NCI-H526 treated with DMSO at 0.1 percent for 48 hours (cell line): ENCODE measurements at regions not wholly inside any gene's neighbourhood (a gene's known extent, or its start where the extent isn't known, plus 50 kb on each side); places are given as distances from the start of the nearest gene placed in this dataset.

Source experiments
- DNase-seq: peaks from one replicate; lab custom pipeline; 2025; lab: John Stamatoyannopoulos, UW

DNA sequence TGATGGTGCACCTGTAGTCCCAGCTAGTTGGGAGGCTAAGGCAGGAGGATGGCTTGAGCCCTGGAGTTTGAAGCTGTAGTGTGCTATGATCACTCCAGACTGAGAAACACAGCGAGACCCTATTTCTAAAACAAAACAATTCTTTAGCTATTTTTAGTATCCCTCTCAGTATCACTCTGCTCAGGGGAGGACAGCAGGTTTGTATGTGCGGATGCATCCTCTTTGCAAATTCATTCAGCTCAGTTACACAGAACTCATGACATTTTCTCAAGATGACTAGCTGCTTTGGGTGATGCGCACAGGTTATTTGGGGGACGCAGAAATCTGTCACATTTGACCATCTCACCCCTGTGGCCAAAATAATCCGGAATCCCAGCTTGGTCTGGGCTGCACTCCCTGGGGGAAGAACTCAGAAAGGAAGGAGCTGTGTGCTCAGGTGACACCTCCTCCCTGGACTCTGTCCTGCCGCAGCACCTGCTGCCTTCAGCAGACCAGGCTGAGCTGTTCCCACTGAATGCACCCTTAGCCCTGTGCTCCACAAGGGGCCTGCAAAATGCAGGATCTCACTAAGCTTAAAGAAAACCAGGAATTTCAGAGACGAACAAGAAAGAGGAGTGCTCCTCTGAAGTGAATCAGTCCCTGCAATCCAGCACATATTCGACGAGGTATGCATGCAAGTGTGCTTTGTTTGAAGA, 89.5 kb upstream of the PGBD5 start:
- DNase-seq, result no peak

- DNase-seq, result no peak
Measured at GRCh38 chr1:230510496-230510895, 84.4 kb upstream of the PGBD5 start.

DNA sequence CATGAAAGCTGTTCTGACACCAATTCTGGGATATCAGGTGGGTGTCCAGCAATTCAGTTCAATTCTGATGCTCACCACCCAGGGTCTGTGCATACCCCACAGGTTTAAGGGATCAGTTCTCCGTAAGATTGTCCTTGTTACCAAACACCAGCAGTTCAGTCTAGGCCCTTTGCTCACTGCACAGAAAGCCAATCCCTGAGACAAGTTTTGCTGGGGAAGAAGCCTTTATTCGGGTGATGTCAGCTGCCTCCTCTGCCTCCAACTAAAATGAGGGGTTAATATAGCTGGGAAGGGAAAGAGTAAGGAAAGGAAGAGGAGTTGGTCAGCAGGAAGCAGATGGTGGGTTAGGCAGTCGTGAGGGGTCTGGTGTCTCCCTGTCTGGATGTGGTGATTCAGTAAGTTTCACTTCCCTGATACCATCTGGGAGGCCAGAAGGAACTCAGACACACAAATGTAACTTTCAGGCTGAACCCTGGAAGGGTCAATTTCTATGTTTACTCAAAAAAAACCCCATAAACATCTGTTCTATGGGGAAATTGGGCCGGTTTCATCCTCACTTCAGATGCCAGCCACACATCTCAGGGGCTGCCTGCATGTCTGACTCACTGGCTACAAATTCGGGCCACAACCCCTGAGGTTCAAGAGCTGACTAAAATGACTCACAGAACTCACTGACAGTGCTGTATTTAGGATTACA, 83.3 kb upstream of the PGBD5 start:
- no peak for DNase-seq

- DNase-seq, result peak; percentile 90
Measured at GRCh38 chr1:230507666-230508402, 81.7 kb upstream of the PGBD5 start.

DNA sequence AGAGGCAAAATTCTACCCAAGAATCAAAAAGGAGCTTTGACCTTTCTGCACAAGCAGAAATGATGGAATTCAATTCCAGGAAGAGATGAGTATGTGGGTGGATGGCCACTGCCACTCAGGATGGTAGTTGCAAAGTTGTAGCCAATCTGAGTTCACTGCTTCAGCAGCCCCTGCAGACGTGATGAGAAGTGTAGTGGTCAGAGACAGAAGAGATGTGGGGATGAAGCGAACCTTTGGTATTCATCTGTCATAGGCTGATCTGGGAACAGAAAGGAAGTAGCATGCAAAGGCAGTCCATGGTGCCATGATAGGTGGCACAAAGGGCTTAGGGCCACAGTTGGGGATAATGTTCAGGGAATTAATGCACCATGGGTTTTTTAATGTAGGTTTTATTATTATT, 81.1 kb upstream of the PGBD5 start:
- DNase-seq, result no peak

GRCh38 chr1:230506451-230506850, 80.3 kb upstream of the PGBD5 start:
- DNase-seq, result no peak

DNA sequence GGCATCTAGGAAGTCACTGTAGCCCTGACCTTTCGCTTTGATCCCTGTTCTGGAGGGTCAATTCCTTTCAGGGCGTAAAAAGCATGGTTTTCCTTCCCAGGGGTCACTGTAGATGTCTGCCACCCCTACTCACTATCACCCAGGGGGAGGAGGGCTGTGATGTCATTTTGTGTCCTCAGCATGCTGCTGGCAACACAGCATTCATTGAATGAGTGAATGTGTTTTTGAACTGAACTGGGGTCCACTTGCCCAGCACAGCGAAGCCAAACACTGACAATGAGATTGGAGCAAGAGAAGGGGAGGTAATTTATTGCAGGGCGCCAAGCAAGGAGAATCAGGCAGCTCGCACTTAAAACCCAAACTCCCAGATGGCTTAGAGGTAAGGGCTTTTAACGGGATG, 78.2 kb upstream of the PGBD5 start:
- no peak for DNase-seq

DNA sequence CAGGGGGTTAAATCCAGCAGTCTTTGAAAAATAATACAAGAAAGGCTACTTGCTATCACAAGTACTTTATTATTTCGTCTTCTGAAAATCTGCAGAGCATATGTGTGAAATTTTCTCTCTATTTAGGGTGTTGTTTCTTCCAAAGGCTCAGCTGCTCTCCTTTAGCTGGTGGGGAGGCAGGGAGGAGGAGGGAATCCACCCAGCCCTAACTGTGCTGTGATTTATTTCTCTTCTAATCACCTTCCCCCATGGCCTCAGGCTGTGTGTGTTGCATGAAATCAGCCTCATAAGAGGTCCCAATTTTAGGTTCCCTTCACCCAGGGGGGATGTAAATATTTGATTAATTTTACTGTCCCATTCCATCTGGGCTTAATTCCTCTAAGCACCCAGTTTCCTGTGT, 77.6 kb upstream of the PGBD5 start:
- no peak for DNase-seq

GRCh38 chr1:230502996-230503395, 76.9 kb upstream of the PGBD5 start:
- no peak for DNase-seq

DNA sequence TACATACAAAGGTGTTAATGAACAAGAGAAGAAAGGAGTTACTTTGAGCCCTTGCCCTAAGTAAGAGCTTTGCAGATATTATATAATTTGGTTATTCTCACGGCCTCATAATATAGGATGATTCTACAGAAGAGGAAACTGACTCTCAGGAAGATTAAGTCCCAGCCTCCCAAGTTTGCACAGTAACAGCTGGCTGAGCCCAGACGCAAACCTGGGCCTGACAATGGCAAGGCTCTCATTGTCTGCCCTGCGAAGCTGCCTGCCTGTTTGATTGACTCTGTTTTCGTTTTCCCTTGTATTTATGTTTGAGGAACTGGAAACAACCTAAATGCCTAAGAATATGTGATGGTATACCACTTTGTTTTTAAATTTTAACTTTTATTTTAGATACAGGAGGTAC, 76.2 kb upstream of the PGBD5 start:
- DNase-seq, result no peak

- DNase-seq, result no peak
Measured at GRCh38 chr1:230501849-230502248, 75.7 kb upstream of the PGBD5 start.

- DNase-seq, result no peak
Measured at GRCh38 chr1:230501242-230501641, 75.1 kb upstream of the PGBD5 start.

DNA sequence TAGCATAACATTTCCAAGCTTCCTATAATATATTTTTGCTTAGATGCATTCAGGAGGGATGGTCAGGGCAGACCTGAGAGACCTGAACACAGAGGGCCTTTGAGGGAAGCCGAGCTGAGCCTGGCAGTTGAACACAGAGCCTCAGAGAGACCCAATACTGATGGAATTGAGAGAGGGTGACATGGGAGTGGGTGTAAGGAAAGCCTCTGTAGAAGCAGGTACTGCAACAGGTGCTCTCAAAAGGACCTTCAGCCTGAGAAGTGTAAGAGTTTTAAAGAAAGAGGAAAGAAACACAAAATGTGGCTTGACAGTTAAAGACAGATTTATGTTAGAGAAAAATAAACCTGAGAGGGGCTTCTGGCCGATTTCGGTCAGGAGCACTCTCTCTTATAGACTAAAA, 73.9 kb upstream of the PGBD5 start:
- DNase-seq, result no peak

DNA sequence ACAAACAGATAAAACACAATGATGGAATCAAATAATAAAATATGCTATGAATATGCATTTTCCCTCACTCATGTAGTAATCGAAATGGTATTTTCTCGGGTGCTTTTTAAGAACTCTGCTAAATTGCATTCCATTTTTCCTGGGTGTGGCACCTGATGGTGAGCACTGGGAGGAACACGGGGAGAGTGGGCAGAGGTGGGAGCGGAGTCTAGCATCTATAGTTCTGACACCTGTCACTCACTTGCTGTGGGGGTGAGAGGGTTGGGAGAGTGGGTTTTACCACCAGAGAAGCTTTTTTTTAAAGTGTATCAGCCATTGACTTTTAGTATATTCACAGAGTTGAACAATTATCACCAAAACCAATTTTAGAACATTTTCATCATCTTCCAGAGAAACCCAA, 73.4 kb upstream of the PGBD5 start:
- DNase-seq, result no peak

GRCh38 chr1:230498704-230499103, 72.6 kb upstream of the PGBD5 start:
- DNase-seq, result no peak

DNA sequence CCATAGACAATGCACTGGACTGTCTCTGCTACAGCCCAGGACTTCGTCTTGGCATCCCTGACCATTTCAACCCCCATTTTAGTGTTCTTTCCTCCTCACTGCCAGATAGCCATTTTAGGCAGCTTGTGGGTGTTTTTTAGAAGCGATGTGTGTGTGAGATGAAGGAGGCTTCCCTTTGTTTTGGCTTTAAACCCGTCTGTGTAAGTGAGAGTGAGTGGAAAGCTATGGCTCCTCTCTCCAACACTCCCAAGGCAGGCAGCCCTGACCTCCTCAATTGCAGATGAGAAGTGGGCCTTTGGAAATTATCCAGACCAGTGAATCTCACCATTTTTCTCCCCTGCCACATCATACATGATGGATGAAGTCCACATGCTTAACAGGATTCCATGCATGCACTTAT, 70.3 kb upstream of the PGBD5 start:
- no peak for DNase-seq

DNA sequence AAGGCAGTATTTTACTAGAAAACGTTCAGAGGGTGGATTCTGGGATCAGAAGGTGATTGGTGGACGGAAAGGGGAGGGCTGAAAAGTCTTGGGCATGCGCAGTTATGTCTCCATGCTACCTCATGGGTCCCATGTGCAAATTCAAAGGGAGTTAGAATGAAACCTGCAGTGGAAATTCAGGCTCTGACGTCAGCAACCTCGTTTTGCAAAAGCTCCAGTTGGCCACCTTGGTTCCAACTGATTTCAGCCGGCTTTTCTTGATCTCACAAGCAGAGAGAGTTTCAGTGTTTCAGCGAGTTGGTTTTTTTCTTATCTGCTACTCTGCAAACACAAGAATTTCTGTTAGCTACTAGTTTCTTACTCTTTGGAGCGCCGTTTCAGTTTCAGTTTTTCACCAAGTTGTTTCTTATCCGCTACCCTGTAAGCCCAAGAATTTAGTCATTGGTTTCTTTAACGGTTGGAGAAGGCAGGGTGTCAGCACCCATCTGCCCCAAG, 69.8 kb upstream of the PGBD5 start:
- DNase-seq, result no peak

DNA sequence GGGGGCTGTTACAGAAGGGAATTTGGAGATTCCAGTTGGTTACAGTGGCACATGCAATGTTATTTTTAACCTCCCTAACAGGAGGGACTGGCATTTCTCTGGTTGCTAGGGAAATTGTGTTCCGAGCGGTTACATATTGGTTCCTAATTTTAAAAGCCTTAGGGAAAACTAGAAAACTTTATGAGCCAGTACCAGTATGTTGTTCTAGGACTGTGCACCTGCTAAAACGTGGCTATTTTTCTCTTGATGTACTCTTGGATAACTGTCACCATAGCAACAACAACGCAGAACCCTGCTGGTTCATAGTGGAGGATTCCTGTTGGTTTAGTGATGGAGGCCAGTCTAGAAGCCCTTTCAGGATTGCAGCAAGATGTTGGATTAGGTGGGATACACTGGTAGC, 68.9 kb upstream of the PGBD5 start:
- no peak for DNase-seq

DNA sequence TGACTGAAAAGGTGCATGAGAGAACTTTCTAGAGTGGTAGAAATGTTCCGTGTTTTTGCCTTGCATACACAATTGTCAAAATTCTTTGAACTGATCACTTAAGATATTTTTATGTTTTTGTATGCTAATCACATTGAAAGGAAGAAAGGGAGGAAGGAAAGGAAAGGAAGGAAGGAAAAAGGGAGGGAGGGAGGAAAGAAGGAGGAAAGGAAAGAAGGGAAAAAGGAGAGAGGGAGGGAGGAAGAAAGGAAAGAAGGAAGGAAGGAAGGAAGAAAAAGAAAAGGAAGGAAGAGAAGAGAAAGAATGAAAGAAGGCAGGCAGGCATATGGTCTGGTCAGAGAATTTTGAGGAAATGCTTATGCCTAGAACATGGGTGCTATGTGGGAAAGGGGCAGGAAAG, 68.4 kb upstream of the PGBD5 start:
- DNase-seq, result no peak

- DNase-seq, result no peak
Measured at GRCh38 chr1:230494026-230494425, 67.9 kb upstream of the PGBD5 start.

- DNase-seq, result no peak
Measured at GRCh38 chr1:230493264-230493663, 67.1 kb upstream of the PGBD5 start.

- no peak for DNase-seq
Measured at GRCh38 chr1:230490436-230490835, 64.3 kb upstream of the PGBD5 start.

DNA sequence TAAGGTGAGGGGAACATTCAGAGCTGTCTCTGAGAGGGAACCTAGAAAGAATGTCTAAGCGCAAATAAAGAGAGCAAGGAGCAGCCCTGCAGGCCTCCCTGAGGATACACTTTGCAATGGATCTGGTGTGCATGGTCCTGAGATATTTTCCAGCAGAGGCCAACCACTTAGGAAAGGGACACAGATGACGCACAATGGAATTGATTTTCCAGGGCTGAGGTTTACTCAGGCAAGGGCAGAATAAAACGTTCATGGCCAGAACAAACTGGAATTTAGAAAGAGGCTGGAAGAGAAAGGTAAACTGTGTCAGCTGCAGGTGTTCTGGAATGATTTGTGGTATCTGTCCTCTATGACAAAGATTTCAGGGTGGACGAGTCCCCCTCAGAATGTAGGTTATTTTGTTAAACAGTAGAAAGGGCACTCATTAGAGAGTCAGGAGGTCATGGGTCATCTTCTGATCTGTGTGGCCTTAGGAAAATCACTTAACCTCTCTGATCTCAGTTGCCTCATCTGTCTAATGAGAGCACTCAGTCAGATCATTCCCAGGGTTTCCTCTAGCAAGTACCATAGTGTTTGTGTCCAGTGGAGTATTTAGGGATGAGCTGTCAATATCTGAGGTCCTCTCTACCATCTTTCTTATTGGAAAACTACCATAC, 61.8 kb upstream of the PGBD5 start:
- DNase-seq, result no peak
